ENCODE measurements at regions not wholly inside any gene's neighbourhood (a gene's known extent, or its start where the extent isn't known, plus 50 kb on each side); places are given as distances from the start of the nearest gene placed in this dataset. TPM values are rescaled to one million over a fixed set of nuclear protein-coding genes. Genes with fewer than 3 reads are reported as not detected.

DNA sequence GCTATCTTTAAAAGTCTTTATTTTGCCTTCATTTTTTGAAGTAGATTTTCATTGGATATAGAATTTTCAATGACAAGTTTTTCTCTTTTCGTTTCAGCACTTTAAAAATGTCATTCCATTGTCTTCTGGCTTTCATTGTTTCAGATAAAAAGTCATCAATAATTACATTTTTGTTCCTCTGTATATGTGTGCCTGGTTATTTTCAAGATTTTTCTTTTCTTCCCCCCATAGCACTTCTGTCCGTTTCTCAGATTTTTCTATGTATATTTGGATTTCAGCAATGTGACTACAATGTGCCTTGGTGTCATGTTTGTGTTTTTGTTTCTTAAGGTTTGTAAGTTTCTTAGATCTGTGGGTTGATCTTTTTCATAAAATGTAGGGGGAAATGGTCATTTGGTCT, 66.3 kb upstream of the HSD17B12 start:
- TF ChIP-seq, protein P1, sequence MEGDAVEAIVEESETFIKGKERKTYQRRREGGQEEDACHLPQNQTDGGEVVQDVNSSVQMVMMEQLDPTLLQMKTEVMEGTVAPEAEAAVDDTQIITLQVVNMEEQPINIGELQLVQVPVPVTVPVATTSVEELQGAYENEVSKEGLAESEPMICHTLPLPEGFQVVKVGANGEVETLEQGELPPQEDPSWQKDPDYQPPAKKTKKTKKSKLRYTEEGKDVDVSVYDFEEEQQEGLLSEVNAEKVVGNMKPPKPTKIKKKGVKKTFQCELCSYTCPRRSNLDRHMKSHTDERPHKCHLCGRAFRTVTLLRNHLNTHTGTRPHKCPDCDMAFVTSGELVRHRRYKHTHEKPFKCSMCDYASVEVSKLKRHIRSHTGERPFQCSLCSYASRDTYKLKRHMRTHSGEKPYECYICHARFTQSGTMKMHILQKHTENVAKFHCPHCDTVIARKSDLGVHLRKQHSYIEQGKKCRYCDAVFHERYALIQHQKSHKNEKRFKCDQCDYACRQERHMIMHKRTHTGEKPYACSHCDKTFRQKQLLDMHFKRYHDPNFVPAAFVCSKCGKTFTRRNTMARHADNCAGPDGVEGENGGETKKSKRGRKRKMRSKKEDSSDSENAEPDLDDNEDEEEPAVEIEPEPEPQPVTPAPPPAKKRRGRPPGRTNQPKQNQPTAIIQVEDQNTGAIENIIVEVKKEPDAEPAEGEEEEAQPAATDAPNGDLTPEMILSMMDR (IDR thresholded peaks at IDR 0.05): no peak
- Mint-ChIP-seq H3K27ac (no peak overlapping the region), H3K27me3 (peaks cover 25% of the 10 kb centered on the region), H3K4me3 (no peak overlapping the region), H3K9me3 (peaks cover 17% of the 10 kb centered on the region), H3K36me3 (ENCODE audit: low read depth) (no peaks in the 10 kb centered on the region), H3K4me1 (ENCODE audit: low read depth) (no peaks in the 10 kb centered on the region)
- no peak for DNase-seq
- no peak overlapping the region for H3K4me3 ChIP-seq (ENCODE audit: low read length)
- ChIA-PET POLR2A (no interaction called here), CTCF (no interaction called here)
- no peaks in the 10 kb centered on the region for H3K4me1 ChIP-seq (ENCODE audit: insufficient read depth, low read length)
- peaks cover 0 to 12% of the 10 kb centered on the region in 2 experiments for H3K27me3 ChIP-seq (ENCODE audit: control insufficient read depth in 1 of 2, insufficient read depth in 2 of 2, low read length in 2 of 2)
- H3K27ac ChIP-seq (ENCODE audit: low read depth in 1 of 2, low read length in 2 of 2): no peak overlapping the region
- H3K9me3 ChIP-seq (ENCODE audit: control insufficient read depth in 1 of 2, insufficient read depth in 1 of 2, low read length in 2 of 2): peaks cover 6 to 12% of the 10 kb centered on the region in 2 experiments
- no peaks in the 10 kb centered on the region for H3K36me3 ChIP-seq (ENCODE audit: insufficient read depth, low read length)
- intact Hi-C loops (cut with DNase I, micrococcal nuclease): no loop called here
- no peak for ATAC-seq (ENCODE audit: poor library complexity)

DNA sequence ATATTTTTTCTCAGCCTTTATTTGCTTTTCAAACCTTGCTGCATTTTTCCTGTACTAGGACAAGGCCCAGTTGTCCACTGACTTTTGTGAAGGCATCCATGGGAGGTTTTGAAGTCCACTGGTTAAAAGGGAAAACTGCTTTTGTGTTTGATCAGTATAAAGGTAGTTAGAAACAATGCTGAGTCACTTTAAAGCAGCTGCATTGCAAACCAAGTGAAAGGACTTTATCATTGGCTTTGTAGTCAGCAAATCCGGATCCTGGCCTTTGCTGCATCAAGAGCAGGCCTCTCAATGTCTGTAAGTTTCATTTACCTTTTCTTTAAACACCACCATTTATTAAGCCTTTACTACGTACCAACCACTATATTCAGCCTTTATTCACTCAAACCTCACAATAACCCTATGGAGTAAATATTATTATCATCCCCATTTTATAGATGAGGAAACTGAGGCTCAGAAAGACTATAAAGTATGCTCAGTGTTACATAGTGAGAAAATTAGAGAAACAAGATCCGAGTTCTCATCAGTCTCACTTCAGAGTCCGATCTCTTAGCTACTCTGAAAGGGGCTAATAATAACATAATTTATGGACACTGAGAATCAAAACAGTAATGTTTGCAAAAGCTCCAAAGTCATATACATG, 60.6 kb upstream of the HSD17B12 start:
- POLR2A ChIA-PET: no interaction called here
- H3K36me3 Mint-ChIP-seq (ENCODE audit: low read depth): no peaks in the 10 kb centered on the region
- intact Hi-C loops (cut with DNase I, micrococcal nuclease): no loop called here

DNA sequence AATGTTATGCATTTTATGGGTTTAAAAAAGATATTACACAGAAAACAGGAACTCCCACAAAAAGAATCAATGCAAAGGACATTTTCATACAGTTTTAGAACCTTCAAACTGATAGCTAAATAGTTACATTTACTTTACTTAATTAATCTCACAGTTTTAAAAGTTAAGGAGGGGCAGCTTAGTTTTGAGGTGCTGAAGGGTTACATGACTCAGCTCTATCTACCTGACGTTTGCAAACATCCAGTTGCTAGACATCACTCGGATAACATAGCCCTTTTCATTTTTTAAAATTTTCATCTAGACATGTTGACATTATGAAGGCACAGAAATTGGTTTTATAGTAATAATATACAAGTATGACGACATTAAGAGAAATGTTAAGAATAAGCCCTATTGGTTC, 53.7 kb upstream of the HSD17B12 start:
- DNase-seq: no peak
- ChIA-PET CTCF (no interaction called here), POLR2A (no interaction called here)
- Histone ChIP-seq H3K36me3 (ENCODE audit: insufficient read depth, low read length) (no peaks in the 10 kb centered on the region), H3K4me1 (ENCODE audit: insufficient read depth, low read length) (no peaks in the 10 kb centered on the region), H3K4me3 (ENCODE audit: low read length) (no peak overlapping the region), H3K27me3 (ENCODE audit: control insufficient read depth in 1 of 2, insufficient read depth in 2 of 2, low read length in 2 of 2) (peaks cover 2 to 40% of the 10 kb centered on the region in 2 experiments), H3K9me3 (ENCODE audit: control insufficient read depth in 1 of 2, insufficient read depth in 1 of 2, low read length in 2 of 2) (no peaks in the 10 kb centered on the region), H3K27ac (ENCODE audit: low read depth in 1 of 2, low read length in 2 of 2) (no peak overlapping the region)
- H3K9me3 Mint-ChIP-seq: no peaks in the 10 kb centered on the region
- H3K36me3 Mint-ChIP-seq (ENCODE audit: low read depth): no peaks in the 10 kb centered on the region
- no peaks in the 10 kb centered on the region for H3K4me1 Mint-ChIP-seq (ENCODE audit: low read depth)
- no peak overlapping the region for H3K27ac Mint-ChIP-seq
- intact Hi-C loops (cut with DNase I, micrococcal nuclease): no loop called here
- H3K4me3 Mint-ChIP-seq: no peak overlapping the region
- H3K27me3 Mint-ChIP-seq: peaks cover 52% of the 10 kb centered on the region
- no peak for ATAC-seq (ENCODE audit: poor library complexity)
- TF ChIP-seq, protein P1 (IDR thresholded peaks at IDR 0.05): no peak

More for the DNA sequence above, 60.6 kb upstream of the HSD17B12 start:
- H3K4me3 Mint-ChIP-seq: no peak overlapping the region
- no peaks in the 10 kb centered on the region for H3K4me1 ChIP-seq (ENCODE audit: insufficient read depth, low read length)
- no peak overlapping the region for H3K27ac Mint-ChIP-seq
- no peak for ATAC-seq (ENCODE audit: poor library complexity)
- DNase-seq: no peak
- TF ChIP-seq, protein P1 (IDR thresholded peaks at IDR 0.05): no peak
- peaks cover 0 to 33% of the 10 kb centered on the region in 2 experiments for H3K27me3 ChIP-seq (ENCODE audit: control insufficient read depth in 1 of 2, insufficient read depth in 2 of 2, low read length in 2 of 2)
- H3K4me1 Mint-ChIP-seq (ENCODE audit: low read depth): no peaks in the 10 kb centered on the region
- CTCF ChIA-PET: no interaction called here
- H3K4me3 ChIP-seq (ENCODE audit: low read length): no peak overlapping the region
- peaks cover 56% of the 10 kb centered on the region for H3K27me3 Mint-ChIP-seq
- peaks cover 2 to 5% of the 10 kb centered on the region in 2 experiments for H3K9me3 ChIP-seq (ENCODE audit: control insufficient read depth in 1 of 2, insufficient read depth in 1 of 2, low read length in 2 of 2)
- H3K27ac ChIP-seq (ENCODE audit: low read depth in 1 of 2, low read length in 2 of 2): no peak overlapping the region
- H3K9me3 Mint-ChIP-seq: peaks cover 6% of the 10 kb centered on the region
- no peaks in the 10 kb centered on the region for H3K36me3 ChIP-seq (ENCODE audit: insufficient read depth, low read length)

Small RNA genes in the stretch of these regions (microRNA-seq; reads per million reads assigned to microRNA genes)
- gene MIR129-2 (ENCODE audit: borderline microRNAs expressed, borderline replicate concordance): not detected
- gene MIR670 (ENCODE audit: borderline microRNAs expressed, borderline replicate concordance): not detected
